Amygdala (tissue), 56 donors: ENCODE measurements at regions not wholly inside any gene's neighbourhood (a gene's known extent, or its start where the extent isn't known, plus 50 kb on each side); places are given as distances from the start of the nearest gene placed in this dataset.
"Not testable (repeated sequence)": the region's sequence is repeated elsewhere in the genome, so short reads cannot be mapped to it uniquely, and the experiment has no call there.

Source experiments
- DNase-seq, 56 donors: peaks; one replicate each; lab custom pipeline; 2025; lab: John Stamatoyannopoulos, UW

- DNase-seq = no peak
Measured at GRCh38 chr5:158233735-158234322, 374.9 kb upstream of the CLINT1 start.

- not testable (repeated sequence) for DNase-seq
Measured at GRCh38 chr5:158227314-158227713, 368.4 kb upstream of the CLINT1 start.

- DNase-seq = no peak
Measured at GRCh38 chr5:158226496-158226895, 367.6 kb upstream of the CLINT1 start.

- DNase-seq = no peak
Measured at GRCh38 chr5:158224253-158224652, 365.3 kb upstream of the CLINT1 start.

GRCh38 chr5:158223054-158223600, 364.2 kb upstream of the CLINT1 start:
- no peak for DNase-seq

- no peak for DNase-seq
Measured at GRCh38 chr5:158212917-158213316, 354.0 kb upstream of the CLINT1 start.

- no peak for DNase-seq
Measured at GRCh38 chr5:158212237-158212636, 353.3 kb upstream of the CLINT1 start.

- DNase-seq = no peak
Measured at GRCh38 chr5:158209219-158209908, 350.4 kb upstream of the CLINT1 start.

GRCh38 chr5:158207733-158208132, 348.8 kb upstream of the CLINT1 start:
- no peak for DNase-seq

GRCh38 chr5:158205992-158206391, 347.0 kb upstream of the CLINT1 start:
- no peak for DNase-seq

- DNase-seq = peak in 24 of 56 donors; percentile 1 to 38 (median 10)
Measured at GRCh38 chr5:158203261-158203660, 344.3 kb upstream of the CLINT1 start.

- no peak for DNase-seq
Measured at GRCh38 chr5:158202801-158203200, 343.9 kb upstream of the CLINT1 start.

GRCh38 chr5:158200619-158201018, 341.7 kb upstream of the CLINT1 start:
- no peak for DNase-seq

- no peak for DNase-seq
Measured at GRCh38 chr5:158198636-158199035, 339.7 kb upstream of the CLINT1 start.

GRCh38 chr5:158195416-158196210, 336.7 kb upstream of the CLINT1 start:
- no peak for DNase-seq

- no peak for DNase-seq
Measured at GRCh38 chr5:158194561-158194976, 335.6 kb upstream of the CLINT1 start.

- DNase-seq = not testable (repeated sequence)
Measured at GRCh38 chr5:158193395-158193794, 334.4 kb upstream of the CLINT1 start.

- no peak for DNase-seq
Measured at GRCh38 chr5:158180407-158180806, 321.5 kb upstream of the CLINT1 start.

- DNase-seq = no peak
Measured at GRCh38 chr5:158179271-158179670, 320.3 kb upstream of the CLINT1 start.

GRCh38 chr5:158178535-158178934, 319.6 kb upstream of the CLINT1 start:
- DNase-seq = no peak

GRCh38 chr5:158177146-158177545, 318.2 kb upstream of the CLINT1 start:
- DNase-seq = no peak
